ENCODE measurements at regions not wholly inside any gene's neighbourhood (a gene's known extent, or its start where the extent isn't known, plus 50 kb on each side); places are given as distances from the start of the nearest gene placed in this dataset.

GRCh38 chr1:189149547-189150375 is 1327.9 kb downstream of the BRINP3 start:
- TF ChIP-seq CTCF (IDR thresholded peaks at IDR 0.05) = no peak
- peaks cover 1% of the 10 kb centered on the region for H3K27me3 Mint-ChIP-seq (ENCODE audit: low read depth)
- H3K4me3 Mint-ChIP-seq (ENCODE audit: unreplicated experiment) = no peak overlapping the region
- no peaks in the 10 kb centered on the region for H3K4me1 Mint-ChIP-seq (ENCODE audit: low read depth)
- no peaks in the 10 kb centered on the region for H3K36me3 Mint-ChIP-seq (ENCODE audit: low read depth)
- no peak for DNase-seq (ENCODE audit: low spot score)
- H3K27ac Mint-ChIP-seq (ENCODE audit: unreplicated experiment) = no peak overlapping the region
- H3K9me3 Mint-ChIP-seq (ENCODE audit: low read depth) = no peaks in the 10 kb centered on the region

- no peak for TF ChIP-seq CTCF (IDR thresholded peaks at IDR 0.05)
- H3K4me3 Mint-ChIP-seq (ENCODE audit: unreplicated experiment) = no peak overlapping the region
- no peaks in the 10 kb centered on the region for H3K4me1 Mint-ChIP-seq (ENCODE audit: low read depth)
- H3K27ac Mint-ChIP-seq (ENCODE audit: unreplicated experiment) = no peak overlapping the region
- peaks cover 1% of the 10 kb centered on the region for H3K27me3 Mint-ChIP-seq (ENCODE audit: low read depth)
- H3K36me3 Mint-ChIP-seq (ENCODE audit: low read depth) = no peaks in the 10 kb centered on the region
- no peak for DNase-seq (ENCODE audit: low spot score)
- H3K9me3 Mint-ChIP-seq (ENCODE audit: low read depth) = no peaks in the 10 kb centered on the region
These were observed 1327.0 kb downstream of the BRINP3 start for GRCh38 chr1:189150624-189151023.

GRCh38 chr1:189151361-189151760 is 1326.3 kb downstream of the BRINP3 start:
- H3K27ac Mint-ChIP-seq (ENCODE audit: unreplicated experiment) = no peak overlapping the region
- no peak for TF ChIP-seq CTCF (IDR thresholded peaks at IDR 0.05)
- H3K36me3 Mint-ChIP-seq (ENCODE audit: low read depth) = no peaks in the 10 kb centered on the region
- peaks cover under 1% of the 10 kb centered on the region for H3K27me3 Mint-ChIP-seq (ENCODE audit: low read depth)
- no peaks in the 10 kb centered on the region for H3K9me3 Mint-ChIP-seq (ENCODE audit: low read depth)
- no peak for DNase-seq (ENCODE audit: low spot score)
- no peak overlapping the region for H3K4me3 Mint-ChIP-seq (ENCODE audit: unreplicated experiment)
- H3K4me1 Mint-ChIP-seq (ENCODE audit: low read depth) = no peaks in the 10 kb centered on the region

GRCh38 chr1:189152685-189153084 is 1325.0 kb downstream of the BRINP3 start:
- Mint-ChIP-seq H3K4me3 (ENCODE audit: unreplicated experiment) (no peak overlapping the region), H3K27me3 (ENCODE audit: low read depth) (no peaks in the 10 kb centered on the region), H3K36me3 (ENCODE audit: low read depth) (no peaks in the 10 kb centered on the region), H3K9me3 (ENCODE audit: low read depth) (no peaks in the 10 kb centered on the region), H3K4me1 (ENCODE audit: low read depth) (no peaks in the 10 kb centered on the region), H3K27ac (ENCODE audit: unreplicated experiment) (no peak overlapping the region)
- DNase-seq (ENCODE audit: low spot score) = no peak
- TF ChIP-seq CTCF (IDR thresholded peaks at IDR 0.05) = no peak

- H3K27me3 Mint-ChIP-seq (ENCODE audit: low read depth) = peaks cover 1% of the 10 kb centered on the region
- no peak overlapping the region for H3K4me3 Mint-ChIP-seq (ENCODE audit: unreplicated experiment)
- no peaks in the 10 kb centered on the region for H3K36me3 Mint-ChIP-seq (ENCODE audit: low read depth)
- H3K9me3 Mint-ChIP-seq (ENCODE audit: low read depth) = peaks cover 3% of the 10 kb centered on the region
- no peak for TF ChIP-seq CTCF (IDR thresholded peaks at IDR 0.05)
- no peak for DNase-seq (ENCODE audit: low spot score)
- H3K27ac Mint-ChIP-seq (ENCODE audit: unreplicated experiment) = no peak overlapping the region
- H3K4me1 Mint-ChIP-seq (ENCODE audit: low read depth) = no peaks in the 10 kb centered on the region
These were observed 1319.5 kb downstream of the BRINP3 start for GRCh38 chr1:189158155-189158554.

All from chondrocyte (in vitro differentiated cells).